NB4 (cell line): ENCODE measurements at regions not wholly inside any gene's neighbourhood (a gene's known extent, or its start where the extent isn't known, plus 50 kb on each side); places are given as distances from the start of the nearest gene placed in this dataset.

Source experiments
- CTCF ChIP-seq: IDR thresholded peaks from one replicate; pipeline ENCODE4 v1.5.1; 2012; ENCODE audit warnings: low read depth, low read length
- POLR2A ChIP-seq: IDR thresholded peaks from 2 replicates; pipeline ENCODE4 v1.6.1; 2011; ENCODE audit warnings: mild to moderate bottlenecking; ENCODE audit not compliant: insufficient read length; ENCODE audit errors: extremely low read depth
- TF ChIP-seq, protein P1 (sequence below): IDR thresholded peaks from 2 replicates; pipeline ENCODE4 v1.6.1; 2011; ENCODE audit warnings: low read depth, low read length

GRCh38 chr7:42475082-42475481 is 238.1 kb upstream of the GLI3 start:
- no peak for TF ChIP-seq CTCF
- no peak for TF ChIP-seq POLR2A
- TF ChIP-seq, protein P1, sequence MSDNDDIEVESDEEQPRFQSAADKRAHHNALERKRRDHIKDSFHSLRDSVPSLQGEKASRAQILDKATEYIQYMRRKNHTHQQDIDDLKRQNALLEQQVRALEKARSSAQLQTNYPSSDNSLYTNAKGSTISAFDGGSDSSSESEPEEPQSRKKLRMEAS, result no peak
